NB4 (cell line): ENCODE measurements at regions not wholly inside any gene's neighbourhood (a gene's known extent, or its start where the extent isn't known, plus 50 kb on each side); places are given as distances from the start of the nearest gene placed in this dataset.

Source experiments
- DNase-seq: peaks from one replicate; pipeline ENCODE4 v3.0.0; 2010; ENCODE audit warnings: low read depth
- H3K4me3 ChIP-seq: one replicate; pipeline ENCODE4 v1.5.1; 2011; ENCODE audit warnings: mild to moderate bottlenecking, low read depth, low read length, moderate library complexity
- MAX ChIP-seq: IDR thresholded peaks from 2 replicates; pipeline ENCODE4 v1.6.1; 2011; ENCODE audit warnings: low read depth, low read length
- MYC ChIP-seq: IDR thresholded peaks from 2 replicates; pipeline ENCODE4 v1.6.1; 2011; ENCODE audit warnings: low read depth, low read length
- POLR2A ChIP-seq: IDR thresholded peaks from 2 replicates; pipeline ENCODE4 v1.6.1; 2011; ENCODE audit warnings: mild to moderate bottlenecking; ENCODE audit not compliant: insufficient read length; ENCODE audit errors: extremely low read depth
- TF ChIP-seq, protein P1 (sequence below): IDR thresholded peaks from one replicate; pipeline ENCODE4 v1.5.1; 2012; ENCODE audit warnings: low read depth, low read length

DNA sequence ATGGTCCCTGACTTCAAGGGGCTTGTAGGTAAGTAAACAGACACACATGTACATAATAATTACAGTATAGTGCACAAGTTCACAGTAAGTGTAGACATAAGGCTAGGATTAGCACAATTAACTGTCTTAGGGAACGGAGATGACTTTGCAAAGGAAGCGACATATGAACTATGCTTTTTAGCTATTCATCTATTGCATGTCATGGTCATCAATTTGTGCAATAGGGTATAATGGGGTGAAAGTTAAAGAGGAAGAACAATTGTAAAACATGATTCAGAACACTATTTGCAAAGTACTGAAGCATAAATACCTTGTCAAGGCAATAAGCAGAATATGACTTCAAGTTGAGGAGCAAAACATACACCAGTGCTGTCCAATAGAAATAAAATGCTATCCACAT is 112.3 kb upstream of the SLC8A1 start:
- no peak overlapping the region for H3K4me3 ChIP-seq
- no peak for TF ChIP-seq POLR2A
- no peak for TF ChIP-seq MYC
- TF ChIP-seq, protein P1, sequence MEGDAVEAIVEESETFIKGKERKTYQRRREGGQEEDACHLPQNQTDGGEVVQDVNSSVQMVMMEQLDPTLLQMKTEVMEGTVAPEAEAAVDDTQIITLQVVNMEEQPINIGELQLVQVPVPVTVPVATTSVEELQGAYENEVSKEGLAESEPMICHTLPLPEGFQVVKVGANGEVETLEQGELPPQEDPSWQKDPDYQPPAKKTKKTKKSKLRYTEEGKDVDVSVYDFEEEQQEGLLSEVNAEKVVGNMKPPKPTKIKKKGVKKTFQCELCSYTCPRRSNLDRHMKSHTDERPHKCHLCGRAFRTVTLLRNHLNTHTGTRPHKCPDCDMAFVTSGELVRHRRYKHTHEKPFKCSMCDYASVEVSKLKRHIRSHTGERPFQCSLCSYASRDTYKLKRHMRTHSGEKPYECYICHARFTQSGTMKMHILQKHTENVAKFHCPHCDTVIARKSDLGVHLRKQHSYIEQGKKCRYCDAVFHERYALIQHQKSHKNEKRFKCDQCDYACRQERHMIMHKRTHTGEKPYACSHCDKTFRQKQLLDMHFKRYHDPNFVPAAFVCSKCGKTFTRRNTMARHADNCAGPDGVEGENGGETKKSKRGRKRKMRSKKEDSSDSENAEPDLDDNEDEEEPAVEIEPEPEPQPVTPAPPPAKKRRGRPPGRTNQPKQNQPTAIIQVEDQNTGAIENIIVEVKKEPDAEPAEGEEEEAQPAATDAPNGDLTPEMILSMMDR = no peak
- no peak for TF ChIP-seq MAX
- DNase-seq = no peak

DNA sequence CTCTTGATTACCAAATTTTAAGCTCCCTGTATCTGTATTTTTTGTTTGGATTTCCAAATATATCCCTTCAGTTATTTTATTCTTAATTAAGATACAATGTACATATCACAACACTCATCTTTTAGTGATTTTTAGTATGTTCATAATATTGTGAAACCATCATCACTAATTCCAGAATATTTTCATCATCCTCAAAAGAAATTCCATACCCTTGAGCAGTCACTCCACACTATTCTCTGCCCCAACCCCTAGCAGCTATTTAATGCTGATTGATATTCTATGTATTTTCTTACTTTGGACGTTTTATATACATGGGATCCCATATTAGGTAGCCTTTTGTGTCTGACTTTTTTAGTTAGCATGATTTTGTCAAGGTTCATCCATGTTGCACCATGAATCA is 127.4 kb upstream of the SLC8A1 start:
- H3K4me3 ChIP-seq = no peak overlapping the region
- TF ChIP-seq MAX = no peak
- TF ChIP-seq MYC = no peak
- TF ChIP-seq POLR2A = no peak
- TF ChIP-seq, protein P1 = no peak
- no peak for DNase-seq

DNA sequence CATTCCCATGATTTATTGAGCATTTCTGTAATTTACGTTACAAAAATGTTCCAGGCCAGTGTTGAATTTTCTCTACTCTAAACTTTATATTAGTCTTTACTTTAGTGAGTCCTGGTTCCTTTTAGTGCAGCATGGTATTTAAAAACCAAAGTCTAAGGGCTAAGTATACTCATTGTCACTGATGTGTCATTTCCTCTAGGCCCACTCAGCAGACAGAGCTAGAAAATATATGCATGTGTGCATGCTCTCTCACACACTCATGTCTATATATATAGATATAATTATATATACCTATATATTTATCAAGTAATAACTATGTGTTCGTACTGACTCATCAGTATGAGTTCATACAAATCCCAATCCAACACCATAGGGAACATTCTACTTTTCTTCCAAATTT is 132.5 kb upstream of the SLC8A1 start:
- no peak for TF ChIP-seq MAX
- DNase-seq = no peak
- no peak overlapping the region for H3K4me3 ChIP-seq

DNA sequence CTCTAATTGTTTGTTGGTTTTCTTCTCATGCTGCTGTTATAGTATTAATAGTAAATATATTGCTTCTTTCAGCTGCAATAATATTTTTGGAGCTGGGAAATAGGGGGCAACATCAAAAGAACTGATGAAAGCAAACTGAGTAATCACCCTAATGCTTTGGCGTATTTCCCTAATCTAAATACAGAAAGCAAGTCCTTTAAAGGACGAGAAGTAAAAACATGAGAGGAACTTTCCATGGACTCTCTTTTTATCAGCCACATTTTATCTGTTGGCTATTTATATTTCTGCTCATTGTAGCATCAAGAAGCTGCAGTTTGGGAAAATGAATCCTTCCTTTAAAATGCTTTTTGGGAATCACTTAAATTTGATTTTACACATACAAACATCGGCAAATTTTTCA is 139.9 kb upstream of the SLC8A1 start:
- H3K4me3 ChIP-seq = no peak overlapping the region
- TF ChIP-seq, protein P1 = no peak
- TF ChIP-seq MYC (no peak), MAX (no peak), POLR2A (no peak)
- DNase-seq = no peak

GRCh38 chr2:40592218-40592617 is 140.3 kb upstream of the SLC8A1 start:
- DNase-seq = no peak
- no peak overlapping the region for H3K4me3 ChIP-seq
- TF ChIP-seq MYC = no peak
- TF ChIP-seq MAX = no peak
- TF ChIP-seq, protein P1 = no peak
- no peak for TF ChIP-seq POLR2A

DNA sequence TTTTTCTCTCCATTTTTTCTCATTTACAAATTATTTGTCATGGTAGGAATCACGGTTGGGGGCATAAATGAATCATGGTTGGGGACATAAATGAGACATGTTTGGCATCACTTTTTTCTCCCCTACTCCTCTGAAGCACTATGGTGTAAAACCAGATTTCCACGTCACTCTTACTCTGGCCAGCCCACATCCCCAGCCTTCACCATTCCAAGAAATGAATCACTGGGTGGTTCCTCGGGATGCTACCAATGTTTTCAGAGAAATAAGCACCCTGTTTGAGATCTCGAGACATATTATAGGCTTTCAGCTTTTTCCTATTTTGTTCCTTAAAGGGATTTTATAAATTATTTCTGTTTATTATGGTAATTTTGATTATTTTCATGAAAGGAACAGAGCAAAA is 155.0 kb upstream of the SLC8A1 start:
- H3K4me3 ChIP-seq = no peak overlapping the region
- DNase-seq = no peak
- TF ChIP-seq MYC = no peak
- no peak for TF ChIP-seq MAX
- no peak for TF ChIP-seq POLR2A
- TF ChIP-seq, protein P1 = no peak

DNA sequence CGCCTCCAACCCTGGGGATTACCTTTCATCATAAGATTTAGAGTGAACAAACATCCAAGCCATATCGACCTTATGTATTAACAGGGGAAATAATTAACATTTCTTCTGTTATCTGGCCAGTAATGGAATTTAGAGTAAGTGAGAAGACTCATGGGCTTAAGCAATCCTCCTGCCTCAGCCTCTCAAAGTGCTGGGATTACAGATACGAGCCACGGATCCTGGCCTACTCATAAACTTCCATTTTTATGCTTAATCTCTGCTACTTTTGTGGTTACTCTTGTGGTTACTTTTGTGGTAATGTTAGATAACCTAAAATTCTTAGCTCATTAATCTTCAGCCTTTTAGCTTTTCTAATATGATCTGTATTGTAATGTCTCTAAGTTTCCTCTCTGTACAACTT is 159.3 kb upstream of the SLC8A1 start:
- no peak overlapping the region for H3K4me3 ChIP-seq
- TF ChIP-seq MYC (no peak), MAX (no peak), POLR2A (no peak)
- TF ChIP-seq, protein P1 = no peak
- DNase-seq = no peak
